ENCODE measurements at regions not wholly inside any gene's neighbourhood (a gene's known extent, or its start where the extent isn't known, plus 50 kb on each side); places are given as distances from the start of the nearest gene placed in this dataset.

- ATAC-seq (ENCODE audit: poor library complexity) (no peak), DNase-seq (no peak)
- ChIA-PET CTCF (interaction anchor here (1.3 kb wide), 1 partner anchor 13 kb away, joined by 3 read pairs; no protein-coding TSS in a partner anchor), POLR2A (no interaction called here)
- H3K27me3 ChIP-seq (ENCODE audit: control insufficient read depth in 1 of 2, insufficient read depth in 2 of 2, low read length in 2 of 2): no peaks in the 10 kb centered on the region
- no peaks in the 10 kb centered on the region for H3K36me3 ChIP-seq (ENCODE audit: insufficient read depth, low read length)
- no peak overlapping the region for H3K27ac ChIP-seq (ENCODE audit: low read depth in 1 of 2, low read length in 2 of 2)
- H3K4me1 Mint-ChIP-seq (ENCODE audit: low read depth): no peaks in the 10 kb centered on the region
- H3K4me3 Mint-ChIP-seq: no peak overlapping the region
- no peak overlapping the region for H3K27ac Mint-ChIP-seq
- H3K9me3 Mint-ChIP-seq: peaks cover 3% of the 10 kb centered on the region
- no peaks in the 10 kb centered on the region for H3K27me3 Mint-ChIP-seq
- no peak for TF ChIP-seq CTCF (IDR thresholded peaks at IDR 0.05)
- no peaks in the 10 kb centered on the region for H3K36me3 Mint-ChIP-seq (ENCODE audit: low read depth)
- H3K9me3 ChIP-seq (ENCODE audit: control insufficient read depth in 1 of 2, insufficient read depth in 1 of 2, low read length in 2 of 2): no peaks in the 10 kb centered on the region
- intact Hi-C loops (cut with DNase I, micrococcal nuclease): no loop called here
- no peaks in the 10 kb centered on the region for H3K4me1 ChIP-seq (ENCODE audit: insufficient read depth, low read length)
- no peak overlapping the region for H3K4me3 ChIP-seq (ENCODE audit: low read length)
Measured at GRCh38 chrX:23478561-23478960, 143.9 kb downstream of the PTCHD1 start.

- H3K27ac Mint-ChIP-seq: no peak overlapping the region
- intact Hi-C loops (cut with DNase I, micrococcal nuclease): no loop called here
Measured at GRCh38 chrX:23482561-23482960, 147.9 kb downstream of the PTCHD1 start.

GRCh38 chrX:23483396-23483795, 148.7 kb downstream of the PTCHD1 start:
- H3K27ac ChIP-seq (ENCODE audit: low read depth in 1 of 2, low read length in 2 of 2): no peak overlapping the region
- no peak for ATAC-seq (ENCODE audit: poor library complexity)
- DNase-seq: no peak
- H3K27me3 ChIP-seq (ENCODE audit: control insufficient read depth in 1 of 2, insufficient read depth in 2 of 2, low read length in 2 of 2): no peaks in the 10 kb centered on the region
- Mint-ChIP-seq H3K4me1 (ENCODE audit: low read depth) (no peaks in the 10 kb centered on the region), H3K27ac (no peak overlapping the region), H3K4me3 (no peak overlapping the region), H3K9me3 (no peaks in the 10 kb centered on the region), H3K27me3 (no peaks in the 10 kb centered on the region), H3K36me3 (ENCODE audit: low read depth) (no peaks in the 10 kb centered on the region)
- intact Hi-C loops (cut with DNase I, micrococcal nuclease): no loop called here
- POLR2A ChIA-PET: no interaction called here
- H3K9me3 ChIP-seq (ENCODE audit: control insufficient read depth in 1 of 2, insufficient read depth in 1 of 2, low read length in 2 of 2): no peaks in the 10 kb centered on the region
- no peak overlapping the region for H3K4me3 ChIP-seq (ENCODE audit: low read length)
- H3K36me3 ChIP-seq (ENCODE audit: insufficient read depth, low read length): no peaks in the 10 kb centered on the region
- H3K4me1 ChIP-seq (ENCODE audit: insufficient read depth, low read length): no peaks in the 10 kb centered on the region
- TF ChIP-seq CTCF (IDR thresholded peaks at IDR 0.05): no peak
- CTCF ChIA-PET: no interaction called here

More at GRCh38 chrX:23482561-23482960, 147.9 kb downstream of the PTCHD1 start:
- Histone ChIP-seq H3K9me3 (ENCODE audit: control insufficient read depth in 1 of 2, insufficient read depth in 1 of 2, low read length in 2 of 2) (no peaks in the 10 kb centered on the region), H3K27ac (ENCODE audit: low read depth in 1 of 2, low read length in 2 of 2) (no peak overlapping the region), H3K36me3 (ENCODE audit: insufficient read depth, low read length) (no peaks in the 10 kb centered on the region), H3K4me1 (ENCODE audit: insufficient read depth, low read length) (no peaks in the 10 kb centered on the region), H3K4me3 (ENCODE audit: low read length) (no peak overlapping the region), H3K27me3 (ENCODE audit: control insufficient read depth in 1 of 2, insufficient read depth in 2 of 2, low read length in 2 of 2) (no peaks in the 10 kb centered on the region)
- Mint-ChIP-seq H3K4me3 (no peak overlapping the region), H3K27me3 (no peaks in the 10 kb centered on the region), H3K9me3 (no peaks in the 10 kb centered on the region), H3K4me1 (ENCODE audit: low read depth) (no peaks in the 10 kb centered on the region), H3K36me3 (ENCODE audit: low read depth) (no peaks in the 10 kb centered on the region)
- ChIA-PET CTCF (no interaction called here), POLR2A (no interaction called here)
- DNase-seq: no peak
- TF ChIP-seq CTCF (IDR thresholded peaks at IDR 0.05): no peak
- ATAC-seq (ENCODE audit: poor library complexity): no peak
